ENCODE measurements at regions not wholly inside any gene's neighbourhood (a gene's known extent, or its start where the extent isn't known, plus 50 kb on each side); places are given as distances from the start of the nearest gene placed in this dataset.
"Not testable (repeated sequence)": the region's sequence is repeated elsewhere in the genome, so short reads cannot be mapped to it uniquely, and the experiment has no call there.

GRCh38 chr21:14670409-14670808, 124.3 kb upstream of the SAMSN1 start:
- Mint-ChIP-seq H3K4me1 (ENCODE audit: low read depth) (peaks cover 12% of the 10 kb centered on the region), H3K27me3 (ENCODE audit: low read depth) (no peaks in the 10 kb centered on the region), H3K4me3 (no peak overlapping the region), H3K36me3 (ENCODE audit: insufficient read depth) (peaks cover 2% of the 10 kb centered on the region), H3K9me3 (no peaks in the 10 kb centered on the region)
- DNase-seq (no peak), ATAC-seq (no peak)

GRCh38 chr21:14669092-14669491, 123.0 kb upstream of the SAMSN1 start:
- not testable (repeated sequence) for H3K27me3 Mint-ChIP-seq (ENCODE audit: low read depth); H3K36me3 Mint-ChIP-seq (ENCODE audit: insufficient read depth); H3K4me3 Mint-ChIP-seq; H3K9me3 Mint-ChIP-seq; DNase-seq; ATAC-seq; H3K4me1 Mint-ChIP-seq (ENCODE audit: low read depth)

GRCh38 chr21:14657241-14658008, 111.3 kb upstream of the SAMSN1 start:
- Mint-ChIP-seq H3K4me1 (ENCODE audit: low read depth) (no peaks in the 10 kb centered on the region), H3K27me3 (ENCODE audit: low read depth) (no peaks in the 10 kb centered on the region), H3K4me3 (no peak overlapping the region), H3K36me3 (ENCODE audit: insufficient read depth) (no peaks in the 10 kb centered on the region), H3K9me3 (peaks cover 3% of the 10 kb centered on the region)
- no peak for ATAC-seq
- DNase-seq = no peak

GRCh38 chr21:14646893-14647292, 100.8 kb upstream of the SAMSN1 start:
- Mint-ChIP-seq H3K36me3 (ENCODE audit: insufficient read depth) (peaks cover 7% of the 10 kb centered on the region), H3K9me3 (peaks cover 19% of the 10 kb centered on the region), H3K4me3 (no peak overlapping the region), H3K27me3 (ENCODE audit: low read depth) (no peaks in the 10 kb centered on the region), H3K4me1 (ENCODE audit: low read depth) (no peaks in the 10 kb centered on the region)
- no peak for ATAC-seq
- DNase-seq = no peak

DNA sequence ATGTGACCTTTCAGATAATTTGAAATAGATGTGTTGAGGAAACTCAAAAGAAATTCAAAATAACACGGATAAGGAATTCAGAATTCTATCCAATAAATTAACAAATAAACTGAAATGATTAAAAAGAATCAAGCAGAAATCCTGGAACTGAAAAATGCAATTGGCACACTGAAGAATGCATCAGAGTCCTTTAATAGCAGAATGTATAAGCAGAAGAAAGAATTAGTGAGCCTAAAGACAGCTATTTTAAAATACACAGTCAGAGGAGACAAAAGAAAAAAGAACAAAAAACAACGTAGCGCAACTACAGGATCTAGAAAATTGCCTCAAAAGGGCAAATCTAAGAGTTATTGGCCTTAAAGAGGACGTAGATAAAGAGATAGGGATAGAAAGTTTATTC, 99.6 kb upstream of the SAMSN1 start:
- H3K4me1 Mint-ChIP-seq (ENCODE audit: low read depth) = no peaks in the 10 kb centered on the region
- no peaks in the 10 kb centered on the region for H3K27me3 Mint-ChIP-seq (ENCODE audit: low read depth)
- DNase-seq (no peak), ATAC-seq (no peak)
- H3K36me3 Mint-ChIP-seq (ENCODE audit: insufficient read depth) = peaks cover 7% of the 10 kb centered on the region
- H3K4me3 Mint-ChIP-seq = no peak overlapping the region
- H3K9me3 Mint-ChIP-seq = peaks cover 19% of the 10 kb centered on the region

- Mint-ChIP-seq H3K9me3 (peaks cover 2% of the 10 kb centered on the region), H3K36me3 (ENCODE audit: insufficient read depth) (no peaks in the 10 kb centered on the region), H3K4me3 (no peak overlapping the region), H3K27me3 (ENCODE audit: low read depth) (no peaks in the 10 kb centered on the region), H3K4me1 (ENCODE audit: low read depth) (peaks cover 24% of the 10 kb centered on the region)
- DNase-seq (no peak), ATAC-seq (no peak)
These were observed 86.2 kb upstream of the SAMSN1 start for GRCh38 chr21:14632359-14632758.

DNA sequence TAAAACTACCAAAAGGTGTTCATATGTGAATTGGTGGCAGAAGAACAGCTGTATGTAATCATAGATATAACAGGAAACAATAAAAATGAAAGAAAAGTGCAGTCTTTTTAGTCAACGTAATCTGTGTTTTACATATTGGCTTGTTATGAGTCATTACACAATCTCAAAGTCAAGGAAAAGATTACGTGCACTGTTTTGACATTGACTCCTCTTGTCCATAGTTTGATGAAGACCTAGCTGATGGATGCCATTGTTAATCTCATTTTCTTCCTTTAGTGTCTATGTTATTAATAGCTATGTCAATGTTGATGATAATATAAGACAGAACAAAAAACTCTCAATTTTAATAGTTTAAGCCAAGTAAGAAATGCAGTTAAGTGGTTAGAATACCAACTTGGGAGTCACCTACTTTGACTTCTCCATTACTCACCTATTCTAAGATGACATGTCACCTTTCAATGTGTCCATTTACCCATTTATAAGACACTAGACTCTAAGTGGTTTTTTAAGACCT, 84.5 kb upstream of the SAMSN1 start:
- Mint-ChIP-seq H3K4me1 (ENCODE audit: low read depth) (peaks cover 24% of the 10 kb centered on the region), H3K9me3 (peaks cover 3% of the 10 kb centered on the region), H3K4me3 (peak overlapping the region; percentile 39), H3K27me3 (ENCODE audit: low read depth) (no peaks in the 10 kb centered on the region), H3K36me3 (ENCODE audit: insufficient read depth) (no peaks in the 10 kb centered on the region)
- ATAC-seq (peak; percentile 87 to 90), DNase-seq (no peak)

- DNase-seq (no peak), ATAC-seq (no peak)
- Mint-ChIP-seq H3K27me3 (ENCODE audit: low read depth) (no peaks in the 10 kb centered on the region), H3K36me3 (ENCODE audit: insufficient read depth) (no peaks in the 10 kb centered on the region), H3K4me1 (ENCODE audit: low read depth) (peaks cover 24% of the 10 kb centered on the region), H3K4me3 (no peak overlapping the region), H3K9me3 (peaks cover 3% of the 10 kb centered on the region)
These were observed 83.3 kb upstream of the SAMSN1 start for GRCh38 chr21:14629461-14629860.

GRCh38 chr21:14623079-14623478, 77.0 kb upstream of the SAMSN1 start:
- DNase-seq; ATAC-seq; H3K27me3 Mint-ChIP-seq (ENCODE audit: low read depth); H3K4me3 Mint-ChIP-seq; H3K36me3 Mint-ChIP-seq (ENCODE audit: insufficient read depth): not testable (repeated sequence)
- H3K4me1 Mint-ChIP-seq (ENCODE audit: low read depth) = peaks cover 11% of the 10 kb centered on the region
- peaks cover 20% of the 10 kb centered on the region for H3K9me3 Mint-ChIP-seq

GRCh38 chr21:14620152-14620551, 74.0 kb upstream of the SAMSN1 start:
- peak; percentile 88 to 94 for ATAC-seq

DNA sequence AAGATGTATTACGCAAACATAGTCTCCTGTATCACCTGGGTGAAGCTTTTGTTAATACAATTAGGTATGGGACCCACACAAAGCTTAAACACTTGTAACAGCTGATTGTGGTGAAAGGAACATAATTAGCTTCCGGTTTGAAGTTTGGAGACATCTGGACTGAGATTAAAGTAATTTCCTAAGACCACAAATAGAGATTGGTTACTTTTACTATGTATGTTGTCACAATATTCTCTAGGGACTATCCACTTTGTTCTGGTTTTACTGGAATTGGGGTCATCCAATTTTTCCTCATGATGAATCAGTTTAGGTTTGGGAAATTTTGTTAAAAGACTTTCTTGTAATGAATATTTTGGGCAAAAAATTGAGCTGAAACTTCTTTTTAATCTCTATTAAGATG, 71.8 kb upstream of the SAMSN1 start:
- DNase-seq (no peak), ATAC-seq (no peak)
- Mint-ChIP-seq H3K4me1 (ENCODE audit: low read depth) (peaks cover 23% of the 10 kb centered on the region), H3K9me3 (peaks cover 17% of the 10 kb centered on the region), H3K36me3 (ENCODE audit: insufficient read depth) (no peaks in the 10 kb centered on the region), H3K4me3 (no peak overlapping the region), H3K27me3 (ENCODE audit: low read depth) (no peaks in the 10 kb centered on the region)

More at GRCh38 chr21:14620152-14620551, 74.0 kb upstream of the SAMSN1 start:
- Mint-ChIP-seq H3K36me3 (ENCODE audit: insufficient read depth) (no peaks in the 10 kb centered on the region), H3K9me3 (peaks cover 17% of the 10 kb centered on the region), H3K4me1 (ENCODE audit: low read depth) (peaks cover 23% of the 10 kb centered on the region), H3K4me3 (no peak overlapping the region), H3K27me3 (ENCODE audit: low read depth) (no peaks in the 10 kb centered on the region)
- no peak for DNase-seq

- DNase-seq (no peak), ATAC-seq (no peak)
- H3K4me1 Mint-ChIP-seq (ENCODE audit: low read depth) = peaks cover 23% of the 10 kb centered on the region
- no peaks in the 10 kb centered on the region for H3K27me3 Mint-ChIP-seq (ENCODE audit: low read depth)
- H3K36me3 Mint-ChIP-seq (ENCODE audit: insufficient read depth) = no peaks in the 10 kb centered on the region
- H3K9me3 Mint-ChIP-seq = peaks cover 12% of the 10 kb centered on the region
- H3K4me3 Mint-ChIP-seq = no peak overlapping the region
These were observed 70.9 kb upstream of the SAMSN1 start for GRCh38 chr21:14617040-14617393.

DNA sequence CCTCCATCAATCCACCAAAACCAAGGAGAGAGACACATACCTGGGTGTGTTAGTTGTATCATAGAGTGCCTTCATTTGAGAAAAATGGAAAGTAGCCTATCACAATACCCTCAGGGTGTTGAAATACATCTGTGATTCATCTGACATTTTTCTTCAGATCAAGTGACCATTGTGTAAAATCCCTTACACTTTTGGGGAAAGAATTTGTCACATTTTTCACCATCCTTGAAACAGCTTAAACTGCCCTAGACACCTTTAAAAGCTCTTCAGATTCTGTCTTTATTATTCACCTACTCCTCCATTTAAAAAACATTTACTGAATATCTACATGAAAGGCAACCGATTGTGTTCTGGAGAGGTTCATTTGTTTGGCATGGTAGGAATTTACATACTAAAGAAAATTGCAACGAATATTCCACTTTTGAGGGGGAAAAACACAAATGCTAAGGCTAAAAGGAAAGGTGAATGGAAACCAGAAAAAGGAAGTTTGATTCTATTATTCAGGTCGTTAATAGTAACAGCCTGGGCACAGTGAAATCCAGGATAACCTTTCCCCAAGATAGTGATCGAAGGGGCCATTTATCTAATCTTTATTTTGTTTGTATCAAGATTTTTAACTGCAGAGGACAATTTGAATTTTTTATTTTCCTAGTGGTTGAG, 70.4 kb upstream of the SAMSN1 start:
- no peak for DNase-seq
- no peaks in the 10 kb centered on the region for H3K36me3 Mint-ChIP-seq (ENCODE audit: insufficient read depth)
- no peak for ATAC-seq
- peaks cover 23% of the 10 kb centered on the region for H3K4me1 Mint-ChIP-seq (ENCODE audit: low read depth)
- peaks cover 12% of the 10 kb centered on the region for H3K9me3 Mint-ChIP-seq
- no peaks in the 10 kb centered on the region for H3K27me3 Mint-ChIP-seq (ENCODE audit: low read depth)
- no peak overlapping the region for H3K4me3 Mint-ChIP-seq

DNA sequence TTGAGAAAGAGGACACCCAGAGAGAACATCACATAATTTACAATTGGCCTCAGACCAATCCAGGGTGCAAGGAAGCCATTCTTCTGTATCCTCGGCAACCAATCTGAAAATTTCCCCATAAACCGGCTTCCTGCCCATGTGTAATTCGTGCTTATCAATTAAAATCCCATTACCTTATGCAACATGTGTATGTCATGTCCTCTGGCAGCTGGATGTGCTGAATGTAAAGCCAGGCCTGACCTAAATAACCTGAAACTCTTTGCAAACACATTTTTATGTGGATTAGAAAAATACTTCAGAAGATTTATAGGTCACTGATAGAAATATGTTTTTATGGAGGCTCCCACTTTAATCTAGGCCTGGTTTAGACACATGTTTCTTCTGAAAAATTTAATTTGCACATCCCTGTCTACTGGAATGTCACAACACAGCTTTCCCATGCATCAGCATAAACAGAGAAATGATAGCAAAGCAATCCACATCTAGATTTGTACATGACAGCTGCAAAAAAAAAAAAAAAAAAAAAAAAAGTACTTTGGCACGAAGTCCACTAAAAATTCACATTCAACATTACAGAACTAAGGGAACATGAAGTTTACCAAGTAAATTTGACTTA, 69.4 kb upstream of the SAMSN1 start:
- Mint-ChIP-seq H3K4me3 (no peak overlapping the region), H3K36me3 (ENCODE audit: insufficient read depth) (no peaks in the 10 kb centered on the region), H3K4me1 (ENCODE audit: low read depth) (peaks cover 24% of the 10 kb centered on the region), H3K27me3 (ENCODE audit: low read depth) (no peaks in the 10 kb centered on the region), H3K9me3 (peaks cover 12% of the 10 kb centered on the region)
- ATAC-seq (no peak), DNase-seq (no peak)

GRCh38 chr21:14614287-14614686, 68.2 kb upstream of the SAMSN1 start:
- no peak for ATAC-seq
- no peak for DNase-seq
- Mint-ChIP-seq H3K36me3 (ENCODE audit: insufficient read depth) (no peaks in the 10 kb centered on the region), H3K4me3 (no peak overlapping the region), H3K9me3 (peaks cover under 1% of the 10 kb centered on the region), H3K4me1 (ENCODE audit: low read depth) (peaks cover 22% of the 10 kb centered on the region), H3K27me3 (ENCODE audit: low read depth) (no peaks in the 10 kb centered on the region)

Data from activated T-cell treated with anti-CD3 and anti-CD28 coated beads, Interleukin-2, amount 50 U/mL, for 4 hours (primary cell).